Astrocyte of the cerebellum (primary cell): ENCODE measurements at regions not wholly inside any gene's neighbourhood (a gene's known extent, or its start where the extent isn't known, plus 50 kb on each side); places are given as distances from the start of the nearest gene placed in this dataset.

Experiments
- DNase-seq: peaks from one replicate; pipeline ENCODE4 v3.0.0-alpha.2; 2011; ENCODE audit warnings: low read depth
- H3K4me3 ChIP-seq: 2 replicates; pipeline ENCODE4 v1.5.1; 2011; ENCODE audit warnings: mild to moderate bottlenecking, low read depth, low read length, moderate library complexity
- CTCF ChIP-seq: IDR thresholded peaks from 2 replicates; pipeline ENCODE4 v1.5.1; 2012; ENCODE audit warnings: low read length, low read depth, moderate library complexity, mild to moderate bottlenecking; ENCODE audit errors: missing control alignments
- in situ Hi-C: cut with HindIII; loops from 2 replicates; pipeline ENCODE4 v1.10.0; 2017; ENCODE audit warnings: low sequenced_read_pairs

DNA sequence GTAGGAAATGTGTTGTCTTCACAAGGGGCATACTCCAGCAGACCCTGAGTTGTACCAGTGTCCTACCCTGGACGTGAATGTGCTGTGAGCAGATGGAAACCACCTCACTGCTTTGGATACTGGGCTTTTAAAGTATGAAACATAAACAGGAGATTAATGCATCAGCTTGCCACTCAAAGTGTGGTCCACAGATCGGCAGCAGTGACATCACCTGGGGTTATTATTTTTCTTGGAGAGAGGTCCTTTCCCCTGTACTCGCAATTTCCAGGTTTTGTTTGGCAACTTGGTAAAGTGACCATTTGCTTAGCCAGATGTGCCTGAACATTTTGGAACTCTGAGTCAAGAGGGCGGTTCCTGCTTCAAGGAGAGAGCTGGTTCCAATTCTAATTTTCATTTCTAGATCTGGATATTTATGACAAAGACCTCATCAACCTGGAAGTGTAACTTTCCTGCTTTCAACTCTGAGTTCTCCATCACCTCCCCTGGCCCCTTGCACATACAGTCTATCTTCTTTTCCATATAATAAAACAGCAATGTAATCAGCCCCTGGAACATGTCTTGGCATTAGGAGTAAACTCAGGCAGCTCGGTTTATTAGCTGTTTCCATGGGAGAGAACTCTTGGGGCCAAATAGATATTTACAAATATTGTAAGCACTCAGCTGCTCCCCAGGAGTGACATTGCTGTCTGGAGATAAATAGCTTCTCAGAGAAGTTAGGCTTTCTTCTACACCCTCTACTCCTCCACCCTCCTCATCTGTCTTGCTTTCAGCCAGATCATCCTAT, 237.0 kb upstream of the TBX3 start:
- no peak for TF ChIP-seq CTCF
- in situ Hi-C loops = no loop called here
- DNase-seq = no peak
- no peak overlapping the region for H3K4me3 ChIP-seq

DNA sequence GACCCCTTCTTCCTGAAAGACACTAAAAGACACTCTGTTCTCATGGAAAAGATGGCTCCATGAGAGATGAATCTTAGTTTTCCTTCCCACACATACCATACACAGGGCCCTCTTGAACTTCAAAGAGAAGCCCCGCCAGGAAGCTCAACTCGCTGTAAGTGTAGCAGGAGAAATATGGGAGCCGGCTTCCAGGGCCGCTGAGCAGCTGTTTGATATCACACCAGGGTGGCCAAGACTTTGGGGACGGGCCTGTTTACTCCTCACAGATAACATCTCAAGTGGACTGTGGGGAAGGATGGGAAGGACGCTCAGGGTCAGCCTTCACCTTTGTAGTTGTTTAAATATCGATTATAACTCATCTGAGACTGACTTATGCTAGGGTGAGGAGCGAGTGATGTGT, 235.5 kb upstream of the TBX3 start:
- in situ Hi-C loops = no loop called here
- no peak for TF ChIP-seq CTCF
- DNase-seq = no peak

GRCh38 chr12:114918535-114919233, 234.7 kb upstream of the TBX3 start:
- no peak overlapping the region for H3K4me3 ChIP-seq
- no peak for DNase-seq
- no peak for TF ChIP-seq CTCF
- in situ Hi-C loops = no loop called here

More for the DNA sequence above, 235.5 kb upstream of the TBX3 start:
- H3K4me3 ChIP-seq = no peak overlapping the region

DNA sequence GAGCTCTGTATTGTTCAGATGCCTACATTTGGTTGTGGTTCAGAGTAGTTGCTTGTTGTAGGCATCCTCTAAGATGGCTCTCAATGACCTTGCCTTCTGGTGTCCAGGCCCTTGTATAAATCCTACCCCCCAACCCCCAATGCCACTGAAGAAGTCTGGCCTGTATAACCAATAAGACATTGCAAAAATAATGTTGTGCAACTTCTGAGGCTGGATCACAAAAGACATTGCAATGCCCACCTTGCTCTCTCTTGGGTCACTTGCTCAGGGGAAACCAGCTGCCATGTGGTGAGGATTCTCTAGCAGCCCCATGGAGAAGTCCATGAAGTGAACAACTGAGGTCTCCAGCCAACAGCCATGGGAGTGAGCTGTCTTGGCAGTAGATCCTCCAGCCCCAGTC, 234.0 kb upstream of the TBX3 start:
- in situ Hi-C loops = no loop called here
- H3K4me3 ChIP-seq = no peak overlapping the region
- TF ChIP-seq CTCF = no peak
- no peak for DNase-seq

DNA sequence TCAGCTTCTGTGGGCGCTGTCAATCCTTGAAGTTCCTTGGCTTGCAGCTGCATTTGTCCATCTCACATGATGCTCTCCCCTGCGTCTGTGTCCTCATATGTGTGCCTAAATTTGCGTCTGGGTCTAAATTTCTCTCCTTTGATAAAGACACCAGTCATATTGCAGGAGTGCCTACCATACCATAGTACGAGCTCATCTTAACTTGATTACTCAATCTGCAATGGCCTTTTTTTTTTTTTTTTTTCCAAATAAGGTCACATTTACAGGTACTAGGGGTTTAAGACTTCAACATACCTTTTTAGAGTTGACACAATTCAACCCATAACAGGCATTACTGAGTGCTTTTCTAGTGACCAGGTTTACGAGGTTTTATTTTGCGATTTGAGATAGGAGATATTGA, 233.3 kb upstream of the TBX3 start:
- no peak overlapping the region for H3K4me3 ChIP-seq
- in situ Hi-C loops = no loop called here
- no peak for TF ChIP-seq CTCF
- no peak for DNase-seq

DNA sequence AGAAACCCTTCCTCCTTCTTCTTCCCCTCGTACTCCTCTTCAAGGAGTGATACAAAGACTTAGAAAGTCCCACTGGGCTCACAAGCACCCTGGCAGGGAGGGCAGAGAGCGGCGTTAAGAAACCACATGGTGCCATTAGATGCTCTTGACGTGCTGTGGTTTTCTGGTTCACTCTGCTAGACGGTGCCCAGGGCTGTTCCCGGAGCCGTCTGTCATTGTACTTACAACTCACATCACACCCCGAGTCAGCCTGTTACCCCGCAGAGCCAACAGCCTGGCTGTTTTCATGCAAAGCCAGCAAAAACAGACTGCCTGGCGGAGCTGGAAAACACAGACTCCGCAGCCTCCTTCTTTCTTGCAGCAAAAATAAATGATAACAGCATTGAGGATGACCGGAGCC, 232.6 kb upstream of the TBX3 start:
- no peak for DNase-seq
- H3K4me3 ChIP-seq = no peak overlapping the region
- TF ChIP-seq CTCF = no peak
- in situ Hi-C loops = no loop called here
